Hematopoietic multipotent progenitor cell treated with erythropoietin and hydrocortisone succinate and interleukin-3 and kit ligand, for 4 days (in vitro differentiated cells): ENCODE measurements at regions not wholly inside any gene's neighbourhood (a gene's known extent, or its start where the extent isn't known, plus 50 kb on each side); places are given as distances from the start of the nearest gene placed in this dataset.

Experiments used
- DNase-seq: peaks from one replicate; pipeline ENCODE4 v3.0.0-alpha.2; 2015

DNA sequence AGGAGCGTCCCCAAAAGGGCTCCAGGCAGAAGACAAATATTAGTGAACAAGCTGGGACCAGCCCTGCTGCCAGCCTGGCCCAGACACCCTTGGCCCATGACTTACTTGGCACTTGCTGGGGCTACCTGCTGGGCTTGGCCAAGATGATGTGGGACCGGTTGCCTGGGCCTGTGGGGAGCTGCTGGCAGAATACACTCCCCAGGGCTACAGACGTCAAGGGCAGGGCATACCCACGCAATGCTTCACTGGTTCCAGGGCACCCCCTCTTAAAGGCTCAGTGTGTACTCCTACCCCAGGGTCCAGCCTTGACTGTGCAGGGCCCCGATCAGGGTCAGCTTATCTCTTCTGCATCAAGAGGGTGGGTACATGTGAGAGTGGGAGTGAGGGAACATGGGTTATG is 106.5 kb upstream of the SLC2A1 start:
- DNase-seq, result no peak

DNA sequence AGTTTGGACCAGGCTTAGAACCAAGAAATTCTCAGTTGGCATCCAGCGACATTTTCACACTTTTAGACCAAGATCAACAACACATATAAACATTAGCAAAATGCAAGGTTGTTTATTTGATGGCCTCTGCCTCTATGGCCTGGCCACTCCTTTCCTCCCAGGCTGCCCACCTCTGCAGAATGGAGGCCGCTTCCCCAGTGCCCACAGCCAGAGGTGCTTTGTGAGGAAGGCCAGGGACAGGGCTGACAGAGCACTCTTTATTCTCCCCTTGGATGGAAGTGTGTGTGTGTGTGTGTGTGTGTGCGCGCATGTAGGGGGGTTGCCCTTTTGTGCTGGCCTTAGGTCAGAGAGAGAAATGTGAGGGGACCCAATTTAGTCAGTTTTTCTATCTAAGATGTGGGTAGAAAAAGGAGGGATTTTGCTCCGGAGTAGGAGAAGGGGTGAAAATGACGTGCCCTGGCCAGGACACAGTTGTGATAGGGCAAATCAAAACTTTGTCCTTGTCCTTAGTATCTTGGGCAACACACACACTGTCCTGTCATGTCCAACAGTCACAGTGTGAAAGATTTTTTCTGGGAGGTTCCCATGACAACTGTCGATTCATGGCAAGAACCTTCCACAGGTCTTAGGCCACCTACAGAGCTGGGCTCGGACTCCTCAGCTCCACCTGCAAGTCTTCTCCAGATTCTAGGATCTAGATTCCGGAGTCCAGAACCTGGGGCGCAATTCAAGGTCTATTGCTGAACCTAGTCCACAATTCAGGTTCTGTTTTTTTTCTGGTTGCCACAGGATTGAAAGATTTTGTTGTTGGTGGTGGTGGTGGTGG is 104.9 kb upstream of the SLC2A1 start:
- no peak for DNase-seq

DNA sequence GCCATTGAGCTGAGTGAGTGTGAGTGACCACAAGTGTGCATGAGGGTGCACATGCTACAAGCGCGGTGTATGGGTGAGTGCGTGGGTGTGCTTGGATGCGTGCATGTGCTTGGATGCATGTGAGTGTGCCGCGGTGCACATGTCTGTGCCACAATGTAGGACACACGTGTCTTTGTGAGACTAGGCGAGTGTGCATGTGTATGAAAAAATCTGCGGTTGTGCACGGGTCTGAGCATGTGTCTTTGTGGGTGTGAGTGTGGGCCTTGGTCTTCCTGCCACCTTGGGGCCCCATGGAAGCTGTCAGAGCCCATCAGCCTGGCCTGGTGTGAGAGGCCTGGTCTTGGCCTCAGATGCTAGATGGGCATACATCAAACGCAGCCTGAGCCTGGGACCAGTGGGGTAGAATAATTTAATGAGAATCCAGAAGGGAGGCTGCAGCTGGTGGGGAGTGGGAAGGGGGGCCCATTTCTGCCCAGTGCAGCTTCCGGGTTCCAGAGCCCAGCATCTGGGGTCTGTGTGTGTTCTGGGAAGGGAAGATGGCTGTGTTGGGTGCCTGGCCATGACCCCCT is 103.9 kb upstream of the SLC2A1 start:
- no peak for DNase-seq

DNA sequence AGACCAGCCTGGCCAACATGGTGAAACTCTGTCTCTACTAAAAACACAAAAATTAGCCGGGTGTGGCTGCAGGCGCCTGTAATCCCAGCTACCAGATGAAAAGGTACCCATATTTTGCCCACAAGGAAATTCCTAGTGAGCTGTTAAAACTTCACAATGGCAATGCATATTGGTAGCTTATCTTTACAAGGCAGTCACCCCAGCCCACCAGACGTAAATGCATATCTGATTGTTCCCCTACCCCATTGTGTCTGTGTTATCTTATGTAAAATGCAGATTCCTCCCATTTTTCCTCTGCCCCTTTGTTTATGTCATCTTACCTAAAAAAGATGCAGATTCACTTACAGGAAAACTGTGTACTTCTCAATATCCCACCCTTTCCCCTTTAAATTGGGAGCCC is 103.1 kb upstream of the SLC2A1 start:
- peak; percentile 64 for DNase-seq

DNA sequence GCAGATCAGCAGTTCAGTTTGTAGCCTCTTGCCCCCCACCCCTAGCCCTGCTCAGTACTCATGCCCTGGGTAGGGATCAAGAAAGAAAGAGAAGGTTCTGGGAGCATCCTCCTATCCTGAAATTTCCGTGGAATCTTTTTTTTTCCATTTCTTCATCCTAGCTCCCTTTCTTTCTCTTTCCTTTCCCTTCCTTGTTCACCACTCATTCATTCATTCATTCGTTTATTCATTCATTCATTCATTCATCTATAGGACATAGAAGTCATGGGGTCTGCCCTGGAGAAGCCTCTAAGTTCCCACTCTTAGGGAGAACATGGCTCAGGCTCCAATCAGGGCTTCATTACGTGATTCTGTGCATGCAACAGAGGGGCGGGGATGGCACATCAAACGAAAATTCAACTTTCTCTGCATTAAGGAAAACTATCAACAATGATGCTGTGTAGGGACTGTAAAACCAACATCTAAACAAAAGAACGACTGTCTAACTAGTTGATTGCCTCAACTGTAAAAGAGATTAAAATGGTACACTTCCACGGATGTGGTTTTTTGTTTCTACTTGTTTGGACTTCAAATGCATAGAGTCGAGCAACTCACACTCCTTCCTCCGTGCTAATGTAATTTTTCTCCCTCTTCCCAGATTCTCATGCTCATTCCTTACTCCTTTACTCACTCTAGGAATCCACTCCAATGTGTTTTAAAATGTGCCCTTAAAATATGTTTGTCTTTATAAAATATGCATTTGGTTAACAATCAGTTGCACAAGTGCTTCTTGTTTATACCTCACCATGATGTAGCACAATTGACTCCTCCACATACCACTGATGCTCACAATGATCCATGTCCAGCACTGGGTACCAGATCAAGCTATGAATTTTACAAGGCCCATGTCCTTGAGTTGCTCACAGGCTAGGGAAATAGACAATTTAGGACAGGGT is 101.2 kb upstream of the SLC2A1 start:
- no peak for DNase-seq

DNA sequence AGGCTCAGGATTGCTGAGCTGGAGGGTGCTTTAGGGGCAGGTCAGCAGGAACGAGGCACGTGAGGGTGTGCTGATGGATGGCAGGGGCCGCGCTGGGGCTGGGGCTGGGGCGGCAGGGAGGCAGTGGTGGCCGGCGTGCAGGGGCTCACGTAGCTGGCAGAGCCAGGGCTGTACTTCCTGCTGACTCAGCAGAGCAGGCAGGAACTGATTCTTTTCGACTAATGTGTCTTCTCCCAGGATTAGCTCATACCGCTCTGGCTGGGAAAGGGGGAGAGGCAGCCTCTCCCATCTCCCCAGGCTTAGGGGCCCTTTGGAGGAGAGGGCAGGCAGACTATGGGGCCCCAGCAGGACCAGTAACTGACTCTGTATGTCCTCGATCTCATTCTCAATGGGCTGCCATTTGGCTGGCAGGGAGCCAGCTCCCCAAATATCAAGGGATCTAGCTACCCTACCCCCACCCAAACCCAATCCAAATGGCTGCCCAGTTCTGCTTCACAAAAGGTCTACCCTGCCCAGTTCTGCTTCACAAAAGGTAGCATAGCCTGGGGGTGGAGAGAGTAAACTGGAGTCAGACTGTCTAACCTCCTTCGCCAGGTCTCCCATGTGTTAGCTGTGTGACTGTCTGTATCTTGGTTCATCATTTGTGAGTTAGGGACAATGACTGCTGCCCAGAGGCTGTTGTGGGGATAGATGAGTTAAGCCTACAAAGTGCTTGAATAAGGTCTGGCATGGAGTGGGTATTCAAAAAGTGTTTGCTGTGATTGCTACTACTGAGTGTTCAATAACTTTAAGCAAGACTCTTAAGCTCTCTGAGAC is 100.1 kb upstream of the SLC2A1 start:
- peak; percentile 44 for DNase-seq

DNA sequence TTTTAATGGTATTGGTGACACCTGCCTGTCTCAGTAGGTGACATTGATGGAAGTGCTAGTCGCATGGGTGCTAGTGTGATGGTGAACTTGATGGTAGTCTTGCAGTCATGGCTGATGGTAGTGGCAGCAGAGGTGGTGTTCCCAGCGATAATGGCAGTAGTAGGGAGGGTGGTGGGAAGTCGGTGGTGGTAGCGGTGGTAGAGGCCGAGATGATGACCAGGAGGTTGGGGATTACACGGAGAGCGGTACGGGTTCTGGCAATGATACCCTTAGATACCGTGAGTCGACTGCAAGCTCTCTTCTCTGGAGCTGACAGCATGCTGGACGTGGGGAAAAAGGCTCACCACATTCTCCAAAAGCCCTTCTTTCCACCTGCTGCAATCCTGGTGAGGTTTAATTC is 99.4 kb upstream of the SLC2A1 start:
- DNase-seq, result no peak

DNA sequence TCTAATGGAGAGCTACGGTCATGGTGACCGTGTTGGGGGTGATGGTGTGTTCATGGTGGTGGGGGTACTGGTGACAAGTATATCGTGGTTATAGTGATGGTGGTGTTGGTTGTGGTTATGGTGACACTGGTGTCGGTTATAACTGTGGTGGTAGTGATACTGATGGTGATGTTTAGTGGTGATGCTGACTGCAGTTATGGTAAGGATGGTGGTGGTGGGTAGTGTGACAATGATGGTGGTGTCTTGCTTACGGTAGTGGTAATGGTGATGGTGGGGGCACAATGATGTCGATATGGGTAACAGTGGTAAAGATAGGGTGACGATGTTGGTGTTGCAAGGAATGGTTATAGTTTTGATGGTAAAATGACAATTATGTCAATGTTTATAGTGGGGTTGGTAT is 98.9 kb upstream of the SLC2A1 start:
- DNase-seq, result no peak

DNA sequence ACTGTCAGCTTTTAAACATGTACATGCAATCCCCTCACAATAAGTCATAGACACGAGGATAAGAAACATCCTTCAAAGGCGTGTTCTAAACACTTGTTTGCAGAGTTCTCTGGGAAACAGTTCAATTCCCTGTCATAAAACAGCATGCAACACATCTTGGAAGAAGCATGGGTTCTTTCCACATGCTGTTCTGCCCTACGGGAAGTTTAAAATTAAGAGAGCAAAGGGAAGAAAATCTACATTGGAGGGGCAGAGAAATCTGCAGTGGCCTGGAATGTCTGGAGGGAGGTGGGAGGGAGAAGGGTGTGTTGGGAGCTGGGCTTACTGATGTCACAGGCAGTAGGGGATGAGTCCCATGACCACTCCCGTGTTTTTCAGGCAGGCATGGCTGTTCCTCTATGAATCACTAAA is 98.3 kb upstream of the SLC2A1 start:
- DNase-seq, result no peak

DNA sequence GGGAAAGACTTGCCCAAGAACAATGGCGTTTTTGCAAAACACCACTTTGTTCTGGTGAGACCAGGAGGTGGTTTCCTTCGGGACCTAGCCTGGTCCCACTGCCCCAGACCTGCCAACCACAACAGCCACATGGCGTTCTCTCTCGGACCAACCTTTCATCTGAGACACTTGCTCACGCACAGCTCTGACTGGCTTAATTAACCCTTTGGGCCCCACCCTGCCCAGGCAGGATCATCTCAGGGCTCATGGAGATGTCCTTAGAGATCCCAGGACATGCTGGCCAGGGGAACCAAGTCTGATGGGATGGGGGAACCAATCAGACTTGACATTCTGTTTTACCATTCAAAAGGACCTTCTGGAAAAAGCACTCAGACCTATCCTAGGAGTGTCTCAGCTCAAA is 97.8 kb upstream of the SLC2A1 start:
- no peak for DNase-seq

DNA sequence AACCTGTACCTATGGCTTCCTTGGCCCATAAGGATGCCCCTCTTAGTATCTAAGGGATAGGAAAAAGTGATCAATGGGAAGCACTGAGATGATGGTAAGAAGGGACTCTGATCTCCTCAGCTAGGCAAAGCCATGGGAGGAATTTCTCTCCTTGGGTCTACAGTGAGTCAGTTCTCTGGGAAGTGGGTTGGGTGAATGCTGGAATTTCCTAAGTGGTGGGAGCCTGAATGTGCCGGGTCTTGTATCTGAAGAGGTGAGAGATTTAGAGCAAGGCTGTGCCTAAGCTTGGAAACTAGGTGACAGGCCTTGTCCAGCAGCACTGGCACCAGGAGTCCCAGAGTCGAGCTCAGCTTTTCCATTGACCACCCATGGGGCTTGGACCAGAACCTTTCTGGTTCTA is 96.3 kb upstream of the SLC2A1 start:
- DNase-seq, result no peak

DNA sequence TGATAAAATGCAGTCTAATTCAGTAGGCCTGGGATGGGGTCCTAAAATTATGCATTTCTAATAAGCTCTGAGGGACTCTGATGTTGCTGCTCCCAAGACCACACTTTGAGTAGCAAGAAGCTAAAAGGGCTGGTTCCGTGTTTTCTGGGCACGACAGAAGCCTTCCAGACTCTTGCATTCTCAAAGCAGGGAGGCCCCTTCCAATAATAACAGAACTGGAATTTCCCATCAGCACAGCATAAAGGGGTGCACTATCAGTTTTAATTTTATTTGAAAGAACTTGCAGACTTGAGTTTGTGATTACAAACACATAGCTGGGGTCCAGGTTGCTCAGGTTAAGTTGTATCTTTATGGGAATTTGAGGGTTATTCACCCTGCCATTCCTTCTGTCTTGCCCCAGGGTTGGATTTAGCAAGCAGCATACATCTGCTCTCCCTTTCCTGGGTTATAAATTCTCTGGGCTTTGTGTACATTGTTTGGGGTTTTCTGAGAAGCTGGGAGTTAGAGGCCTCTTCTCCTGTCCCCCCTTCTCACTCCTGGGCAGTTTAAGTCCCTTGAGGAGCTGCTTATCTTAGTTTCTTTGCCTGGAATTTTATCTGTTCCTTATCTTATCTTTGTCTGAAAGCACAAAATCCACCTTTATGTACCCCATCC is 94.2 kb upstream of the SLC2A1 start:
- DNase-seq, result no peak

DNA sequence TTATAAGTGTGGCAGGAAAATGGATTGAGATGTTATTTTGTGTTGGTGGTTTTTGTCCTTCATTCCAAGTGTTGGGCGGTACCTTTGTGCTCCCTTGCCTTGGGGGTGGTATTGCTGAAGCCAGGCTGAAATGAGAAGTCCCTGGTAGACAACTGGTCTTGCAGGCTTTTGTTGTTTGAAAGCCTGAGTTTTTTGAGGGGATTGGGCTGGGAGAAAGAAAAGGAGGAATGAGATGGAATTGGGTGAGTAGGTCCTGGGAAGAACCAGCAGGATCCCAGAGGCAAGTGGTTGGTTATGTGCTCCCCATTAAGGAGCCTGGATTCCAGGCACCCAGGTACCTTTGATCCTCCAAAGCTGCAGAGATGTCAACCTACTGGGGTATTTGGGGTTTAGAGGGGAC is 93.7 kb upstream of the SLC2A1 start:
- no peak for DNase-seq

DNA sequence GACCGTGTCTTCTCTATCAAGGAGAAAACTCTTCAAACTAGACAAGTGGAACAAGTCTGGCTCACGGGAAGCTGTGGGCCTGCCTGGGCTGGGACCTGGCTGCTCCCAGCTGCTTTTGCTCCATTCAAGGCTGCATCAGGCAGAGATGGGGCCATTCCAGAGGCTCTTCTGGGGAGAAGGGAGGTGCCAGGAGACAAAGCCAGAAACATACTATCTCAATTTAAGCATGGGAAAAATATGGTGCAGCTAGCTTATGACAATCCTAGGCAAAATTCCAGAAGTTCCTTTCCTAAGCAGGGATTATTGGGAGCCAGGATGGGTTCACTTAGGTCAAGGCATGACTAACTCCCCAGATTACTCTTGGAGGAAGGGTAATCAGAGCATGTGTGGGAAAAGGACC is 90.8 kb upstream of the SLC2A1 start:
- no peak for DNase-seq

DNA sequence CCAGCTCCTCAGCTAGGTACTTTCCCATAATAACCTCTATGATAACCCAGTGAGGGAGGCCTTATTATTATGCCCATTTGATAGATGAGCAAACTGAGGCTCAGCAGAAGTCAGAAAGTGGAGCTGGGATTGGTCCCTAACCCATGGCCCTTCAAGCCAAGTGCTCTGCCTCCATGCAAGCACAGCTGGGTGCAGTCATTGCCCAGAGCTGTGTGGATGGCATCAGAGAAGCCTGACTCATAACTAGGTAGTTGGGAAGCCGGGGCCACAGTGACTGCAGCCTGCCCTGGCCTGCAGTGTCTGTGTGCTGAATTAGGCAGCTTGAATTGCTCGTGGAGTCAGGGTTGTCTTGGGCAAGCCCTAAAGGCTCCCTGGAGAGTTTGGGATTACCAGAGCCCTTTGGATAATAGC is 89.9 kb upstream of the SLC2A1 start:
- no peak for DNase-seq

DNA sequence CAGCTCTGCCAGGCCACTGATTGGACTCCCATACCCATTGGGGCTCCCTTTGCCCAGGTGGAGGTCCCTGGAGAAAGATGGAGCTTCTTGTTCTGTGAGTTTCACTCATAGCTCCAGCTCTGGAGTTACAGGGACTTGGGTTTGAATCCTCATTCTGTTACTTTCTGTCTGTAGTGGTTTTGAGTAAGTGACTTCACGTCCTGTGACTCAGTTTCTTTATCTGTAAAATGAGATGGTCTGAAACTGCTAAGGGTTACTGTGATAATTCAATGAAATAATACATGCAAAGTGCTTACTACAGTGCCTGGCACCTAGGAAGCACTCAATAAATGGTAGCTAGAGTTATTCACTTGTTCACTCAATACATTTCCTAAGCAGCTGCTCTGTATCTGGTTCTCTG is 88.5 kb upstream of the SLC2A1 start:
- DNase-seq, result no peak

DNA sequence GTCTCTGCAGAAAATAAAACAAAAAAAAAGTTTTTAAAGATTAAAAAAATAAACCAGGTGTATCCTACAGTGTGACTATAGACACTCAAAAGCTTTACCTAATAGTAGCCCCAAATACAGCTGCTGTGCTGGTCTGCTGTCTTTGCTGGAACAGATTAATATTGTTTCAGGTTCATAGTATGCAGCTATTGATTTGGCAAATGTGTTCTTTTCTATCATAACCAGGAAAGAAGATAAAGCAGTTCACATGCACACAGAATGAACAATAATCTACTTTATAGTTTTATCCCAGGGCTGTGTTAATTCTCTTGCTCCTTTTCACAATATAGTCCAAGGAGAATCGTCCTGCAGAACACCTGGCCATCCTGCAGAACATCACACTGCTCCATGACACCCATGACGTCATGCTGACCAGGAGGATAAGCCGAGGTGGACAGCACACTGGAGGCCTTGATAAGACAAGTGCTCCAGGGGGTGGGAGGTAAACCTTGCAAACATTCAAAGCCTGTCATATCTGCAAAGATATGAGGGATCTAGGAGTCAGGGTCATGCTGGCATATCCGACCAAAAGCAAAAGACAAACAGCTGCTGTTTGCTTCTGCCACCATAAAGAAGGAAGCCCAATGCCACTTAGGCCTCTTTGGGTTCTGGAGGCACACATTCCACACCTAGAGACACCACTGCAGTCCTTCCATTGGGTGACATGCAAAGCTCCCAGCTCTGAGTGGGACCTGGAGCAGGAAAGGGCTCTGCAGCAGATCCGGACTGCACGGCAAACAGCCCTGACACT is 86.1 kb upstream of the SLC2A1 start:
- no peak for DNase-seq

DNA sequence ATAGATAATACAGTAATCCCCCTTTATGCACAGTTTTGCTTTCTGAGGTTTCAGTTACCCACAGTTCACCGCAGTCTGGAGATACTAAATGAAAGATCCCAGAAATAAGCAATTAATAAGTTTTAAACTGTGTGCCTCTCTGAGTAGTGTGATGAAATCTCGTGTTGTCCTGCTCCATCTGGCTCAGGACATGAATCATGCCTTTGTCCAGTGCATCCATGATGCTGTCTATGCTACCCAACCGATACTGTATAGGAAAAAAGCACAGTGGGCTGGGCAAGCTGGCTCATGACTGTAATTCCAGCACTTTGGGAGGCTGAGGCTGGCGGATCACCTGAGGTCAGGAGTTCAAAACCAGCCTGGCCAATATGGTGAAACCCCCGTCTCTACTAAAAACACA is 85.0 kb upstream of the SLC2A1 start:
- DNase-seq, result no peak

DNA sequence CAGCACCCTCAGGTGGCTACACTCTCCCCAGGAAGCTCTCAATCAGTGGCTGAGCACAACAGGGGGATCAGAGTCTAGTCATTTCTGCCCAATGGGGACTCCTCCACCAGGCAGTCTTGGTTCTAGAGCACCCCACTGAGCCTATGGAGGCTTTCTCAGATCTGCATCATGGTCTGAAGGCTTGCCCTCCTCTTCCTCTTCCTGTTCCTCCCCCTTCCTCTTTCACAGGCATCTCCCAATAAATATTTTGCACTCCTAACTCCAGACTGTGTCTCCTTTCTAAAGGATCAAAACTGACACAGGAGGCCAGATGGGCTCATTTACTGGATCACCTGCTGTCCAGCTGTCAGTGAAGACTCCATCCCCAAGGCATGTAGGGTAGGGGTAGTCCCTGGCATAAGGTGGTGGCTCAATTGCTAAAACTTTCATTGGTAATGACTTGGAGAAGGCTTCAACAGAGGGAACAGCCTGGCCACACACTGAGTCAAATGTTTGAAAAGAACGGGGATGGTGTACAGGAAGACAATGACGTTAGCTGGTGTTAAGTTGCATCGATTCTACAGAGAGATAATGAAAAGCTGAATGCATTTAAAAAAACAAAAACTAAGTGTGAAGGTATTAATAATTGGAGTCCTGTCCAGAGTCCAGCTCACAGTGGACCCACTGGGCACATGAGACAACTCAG is 84.2 kb upstream of the SLC2A1 start:
- no peak for DNase-seq

DNA sequence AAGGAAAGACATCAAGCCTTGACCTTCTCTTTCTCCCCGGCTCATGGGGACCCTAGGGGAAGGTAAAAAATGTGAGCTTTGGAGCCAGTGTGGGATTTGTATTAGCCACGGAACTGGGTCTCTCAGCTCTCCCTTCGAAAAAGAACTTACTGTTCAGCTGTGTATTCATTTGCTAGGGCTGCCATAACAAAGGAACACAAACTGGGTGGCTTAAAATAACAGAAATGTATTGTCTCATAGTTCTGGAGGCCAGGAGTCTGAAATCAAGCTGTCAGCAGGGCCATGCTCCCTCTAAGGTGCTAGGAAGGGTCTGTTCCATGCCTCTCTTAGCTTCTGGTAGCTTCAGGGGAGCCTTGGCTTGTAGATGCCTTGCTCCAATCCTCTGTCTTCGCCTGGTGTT is 83.5 kb upstream of the SLC2A1 start:
- no peak for DNase-seq

DNA sequence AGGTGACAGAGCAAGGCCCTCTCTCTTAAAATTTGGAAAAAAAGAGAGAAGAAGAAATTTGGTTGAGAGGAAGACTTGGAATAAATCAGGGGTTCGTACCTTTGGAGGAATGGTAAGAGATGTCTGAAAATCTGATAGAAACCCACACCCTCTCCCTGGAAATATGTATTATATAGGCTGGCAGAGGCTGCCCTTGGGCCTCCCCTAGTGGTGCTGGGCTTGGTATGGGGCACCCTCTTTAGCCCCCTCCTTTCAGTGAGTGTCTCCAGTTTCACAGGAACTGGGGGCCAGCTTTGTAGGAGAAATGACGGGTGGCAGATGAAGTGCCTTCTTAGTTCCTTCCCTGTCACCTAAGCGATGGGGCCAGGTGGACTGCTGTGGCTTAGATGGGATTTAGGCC is 82.9 kb upstream of the SLC2A1 start:
- no peak for DNase-seq
